GM19463 (cell line): ENCODE measurements at regions not wholly inside any gene's neighbourhood (a gene's known extent, or its start where the extent isn't known, plus 50 kb on each side); places are given as distances from the start of the nearest gene placed in this dataset.

Experiments
- ATAC-seq: cut with Tn5 transposase; IDR thresholded peaks from one replicate; pipeline ENCODE4 v1.9.1; 2021; ENCODE audit warnings: mild to moderate bottlenecking, moderate library complexity; ENCODE audit not compliant: unreplicated experiment

DNA sequence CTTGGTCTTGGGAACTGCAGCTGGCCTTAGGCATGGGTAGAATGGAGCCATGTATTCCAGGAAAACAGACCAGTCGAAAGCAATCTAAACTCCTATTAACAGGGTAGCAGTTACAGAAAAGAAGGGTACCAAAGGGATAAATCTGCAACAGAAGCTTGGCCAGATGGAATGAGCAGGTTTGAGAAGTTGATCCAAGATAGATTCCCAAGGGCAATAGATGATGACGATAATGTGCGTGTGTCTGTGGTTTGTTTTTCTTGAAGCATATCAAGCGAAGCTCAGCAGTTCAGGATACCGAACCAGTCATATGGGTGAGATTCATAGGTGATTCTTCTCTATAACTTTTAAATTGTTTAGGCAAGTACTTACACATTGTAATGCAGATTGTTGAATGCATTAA, 203.8 kb upstream of the SEMA6D start:
- ATAC-seq = no peak

DNA sequence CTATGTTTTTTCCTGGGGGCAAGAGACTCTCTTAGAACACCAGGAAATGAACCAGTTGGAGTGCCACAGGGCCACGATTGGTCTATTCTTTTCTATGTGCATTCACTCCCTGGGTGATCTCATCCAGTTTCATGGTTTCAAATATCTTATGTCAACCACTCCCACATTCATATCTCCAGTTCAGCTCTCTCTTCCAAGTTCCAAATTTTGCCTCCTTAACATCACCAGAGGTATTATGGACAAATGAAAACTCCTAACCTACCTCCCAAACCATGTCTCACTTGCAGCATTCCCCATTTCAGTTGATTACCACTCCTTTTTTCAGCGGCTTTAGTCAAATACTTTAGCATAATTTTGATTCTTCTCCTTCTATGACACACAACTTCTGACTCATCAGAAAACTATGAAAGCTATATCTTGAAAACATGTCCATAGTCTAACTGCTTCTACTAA, 203.1 kb upstream of the SEMA6D start:
- no peak for ATAC-seq

- ATAC-seq = no peak
Measured at GRCh38 chr15:47516558-47516957, 200.7 kb upstream of the SEMA6D start.

DNA sequence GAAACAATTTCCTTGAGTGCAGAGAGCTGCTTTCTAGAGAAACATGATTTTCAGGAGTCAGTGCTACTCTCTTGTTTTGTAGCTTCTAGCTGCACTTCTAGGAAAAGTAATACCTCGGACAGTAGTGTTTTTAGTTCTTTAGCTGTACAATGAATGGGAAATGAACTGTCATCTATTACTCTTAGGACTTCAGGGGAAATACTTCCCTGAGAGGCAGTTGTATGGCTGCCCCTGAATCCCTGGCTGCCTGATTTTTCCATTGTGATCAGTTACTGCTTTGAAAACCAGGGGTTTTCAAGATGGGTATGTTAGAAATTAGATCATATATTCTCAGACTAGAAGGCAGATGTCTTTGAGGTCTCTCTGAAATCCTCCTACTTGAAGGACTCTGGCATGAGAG, 200.3 kb upstream of the SEMA6D start:
- no peak for ATAC-seq

GRCh38 chr15:47517737-47518136, 199.6 kb upstream of the SEMA6D start:
- ATAC-seq = no peak

DNA sequence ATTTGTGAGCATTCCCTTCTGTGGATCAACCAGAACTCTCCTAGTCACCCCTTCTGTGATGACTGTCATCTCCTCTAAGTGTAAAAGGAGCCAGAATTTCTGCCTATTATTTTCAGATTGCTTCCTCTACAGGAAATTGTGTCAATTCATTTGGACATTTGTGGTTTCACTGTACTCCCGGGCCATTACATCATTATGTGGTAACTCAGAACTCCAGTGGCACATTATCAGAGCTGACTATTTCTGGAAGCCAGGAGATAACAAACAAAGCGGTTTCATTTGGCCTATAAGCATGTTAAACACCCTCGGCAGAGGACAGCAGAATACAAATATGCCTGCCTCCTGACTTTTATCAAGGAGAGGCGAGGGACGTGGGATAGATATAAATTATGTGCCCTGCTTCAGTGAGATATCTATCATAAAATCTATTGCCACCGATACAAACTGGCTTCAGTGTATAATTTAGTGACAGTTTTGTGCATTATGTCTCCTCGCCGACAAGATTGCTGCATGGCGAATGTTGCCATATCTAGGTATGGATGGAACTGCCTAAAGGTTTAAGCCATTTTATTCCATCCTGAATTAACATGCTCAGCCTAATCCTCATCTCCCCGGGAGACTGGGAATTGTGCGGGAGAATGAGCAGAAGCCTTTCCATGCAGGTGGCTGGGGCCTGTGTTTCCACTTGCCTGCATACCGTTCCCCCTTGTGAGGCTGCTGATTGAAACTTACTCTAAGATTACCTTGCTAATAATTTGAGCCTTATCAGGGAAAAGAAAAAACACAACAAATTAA, 193.4 kb upstream of the SEMA6D start:
- ATAC-seq = no peak

DNA sequence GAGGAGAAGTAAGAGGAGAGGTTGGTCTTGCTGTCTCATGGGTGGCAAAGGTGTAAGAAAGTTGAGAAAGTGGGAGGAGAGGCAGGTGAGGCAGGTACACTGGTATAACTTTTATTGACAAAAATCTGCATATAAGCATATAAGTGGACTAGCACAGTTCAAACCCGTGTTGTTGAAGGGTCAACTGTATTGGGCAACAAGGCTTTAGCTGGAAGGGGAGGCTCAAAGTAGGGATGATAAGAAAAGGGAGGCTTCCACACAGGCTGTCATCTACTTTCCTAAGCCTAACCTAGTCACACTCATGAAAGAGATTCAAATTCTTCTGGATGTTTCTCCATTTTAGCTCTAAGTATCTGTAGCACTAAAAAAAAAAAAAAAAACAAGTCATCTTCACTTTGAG, 188.1 kb upstream of the SEMA6D start:
- no peak for ATAC-seq

DNA sequence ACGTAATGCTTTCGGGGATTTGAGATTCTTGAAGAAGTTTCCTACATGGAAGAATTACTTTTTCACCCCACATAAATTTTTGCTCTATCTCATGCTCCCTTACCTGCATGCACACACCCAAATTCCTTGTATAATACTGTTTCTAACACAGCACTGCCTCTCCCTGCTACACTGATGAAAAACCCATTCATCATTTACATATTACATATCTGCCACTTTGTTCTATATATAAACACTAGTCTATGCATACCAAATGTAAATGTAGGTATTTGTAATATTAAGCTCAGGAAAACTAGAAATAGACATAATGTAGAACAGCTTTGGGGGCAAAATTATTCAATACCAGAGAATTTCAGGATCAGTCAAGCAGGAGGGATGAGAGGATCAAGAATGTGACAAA, 182.6 kb upstream of the SEMA6D start:
- ATAC-seq = no peak

GRCh38 chr15:47541562-47541961, 175.7 kb upstream of the SEMA6D start:
- no peak for ATAC-seq

DNA sequence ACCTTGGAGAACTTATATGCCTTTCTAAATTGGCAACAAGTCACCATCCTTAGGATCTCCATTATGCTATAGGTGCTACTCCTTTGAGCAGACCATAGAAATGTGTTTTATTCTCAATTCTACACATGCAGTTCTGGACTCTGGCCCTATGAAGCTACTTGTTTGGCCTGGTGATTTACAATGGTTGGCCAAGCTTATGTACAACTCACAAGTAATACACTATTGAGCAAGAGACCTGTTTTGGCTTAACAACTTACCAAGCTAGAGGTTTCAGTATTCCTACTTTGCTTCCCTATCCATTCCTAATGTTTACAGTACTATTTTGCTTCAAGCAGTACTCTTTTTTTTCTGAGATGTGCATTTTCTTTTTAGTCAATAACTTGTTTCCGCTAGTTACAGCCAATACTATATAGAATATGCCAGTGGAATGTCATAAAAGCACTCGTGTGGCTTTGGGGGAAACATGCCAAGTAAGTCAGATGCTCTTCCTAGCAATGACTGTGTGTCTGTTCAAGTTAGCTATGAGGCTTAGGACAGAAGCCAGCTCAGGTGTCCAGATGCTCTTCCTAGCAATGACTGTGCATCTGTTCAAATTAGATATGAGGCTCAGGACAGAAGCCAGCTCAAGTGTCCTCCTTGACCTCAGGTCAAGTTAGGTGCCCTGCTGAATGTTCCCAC, 174.9 kb upstream of the SEMA6D start:
- no peak for ATAC-seq

GRCh38 chr15:47548231-47548630, 169.1 kb upstream of the SEMA6D start:
- ATAC-seq = no peak

DNA sequence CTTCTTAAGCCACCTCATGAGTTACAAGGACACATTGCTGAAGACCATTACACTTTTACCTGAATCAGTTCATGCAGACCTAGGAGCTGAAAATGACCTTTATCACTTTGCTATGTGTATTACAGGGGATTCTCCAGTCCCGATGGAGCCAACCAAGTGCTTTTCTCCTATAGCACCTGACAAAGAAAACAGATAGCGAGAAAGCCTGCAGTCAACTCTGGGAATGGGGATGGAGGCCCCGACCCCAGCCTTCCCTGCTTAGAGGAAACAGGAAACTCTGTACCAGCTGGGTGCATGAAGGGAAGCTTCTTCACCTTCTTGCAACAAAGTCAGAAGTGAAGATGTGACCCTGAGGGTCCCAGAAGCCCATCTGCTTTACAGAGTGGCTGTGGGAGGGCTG, 168.3 kb upstream of the SEMA6D start:
- ATAC-seq = no peak

DNA sequence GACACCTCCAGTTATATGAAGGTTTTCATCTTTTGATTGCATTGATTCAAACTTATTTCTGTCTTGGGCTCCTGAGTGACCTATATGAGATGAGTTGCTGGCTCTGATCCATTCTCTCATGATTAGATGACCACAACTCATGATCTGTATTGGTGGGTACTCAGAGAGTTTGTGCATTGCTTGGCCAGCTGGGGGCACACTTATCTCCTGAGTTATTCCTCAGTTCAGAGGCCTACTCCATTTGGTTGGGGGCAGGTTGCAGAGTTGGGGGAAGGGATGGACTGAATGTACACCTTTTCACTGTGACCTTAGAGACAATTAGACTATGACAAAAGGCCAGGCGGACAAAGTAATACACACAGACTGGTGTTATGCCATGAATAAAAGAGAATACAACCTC, 166.2 kb upstream of the SEMA6D start:
- ATAC-seq = no peak

DNA sequence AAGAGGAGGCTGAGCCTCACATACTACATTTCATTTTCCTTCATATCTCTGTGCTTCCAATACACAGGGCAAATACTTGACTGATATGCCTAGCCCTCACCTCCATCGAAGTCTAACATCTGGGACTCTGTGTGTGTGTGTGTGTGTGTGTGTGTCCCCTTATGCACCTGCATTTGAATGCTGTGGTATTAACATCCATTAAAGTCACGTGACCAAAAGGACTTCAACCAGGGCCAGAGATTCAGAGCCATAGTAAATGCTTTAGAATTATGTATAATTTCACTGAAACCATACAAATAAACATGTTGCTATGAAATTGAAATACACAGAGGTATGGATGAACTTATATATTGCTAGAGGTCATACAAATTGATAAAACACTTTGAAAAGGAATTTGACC, 165.8 kb upstream of the SEMA6D start:
- ATAC-seq = no peak

- no peak for ATAC-seq
Measured at GRCh38 chr15:47552978-47553608, 164.2 kb upstream of the SEMA6D start.

DNA sequence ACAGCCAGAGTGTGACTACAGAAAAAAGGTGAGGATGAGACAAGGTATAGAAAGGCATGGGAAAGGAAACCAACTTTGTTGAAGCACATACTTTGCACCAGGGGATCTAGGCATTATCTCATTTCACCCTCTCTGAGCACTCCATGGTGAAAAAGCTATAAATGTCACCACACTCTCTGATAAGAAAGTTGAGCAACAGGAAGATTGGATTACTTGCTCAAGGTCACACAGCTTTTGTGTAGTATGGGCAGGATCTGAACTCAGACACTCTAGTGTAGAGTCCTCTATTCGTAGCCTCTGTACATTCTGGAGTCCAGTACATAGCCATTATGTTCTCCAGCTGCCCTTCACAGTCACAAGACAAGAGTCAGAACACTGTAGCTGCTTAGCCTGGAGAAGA, 163.4 kb upstream of the SEMA6D start:
- no peak for ATAC-seq

DNA sequence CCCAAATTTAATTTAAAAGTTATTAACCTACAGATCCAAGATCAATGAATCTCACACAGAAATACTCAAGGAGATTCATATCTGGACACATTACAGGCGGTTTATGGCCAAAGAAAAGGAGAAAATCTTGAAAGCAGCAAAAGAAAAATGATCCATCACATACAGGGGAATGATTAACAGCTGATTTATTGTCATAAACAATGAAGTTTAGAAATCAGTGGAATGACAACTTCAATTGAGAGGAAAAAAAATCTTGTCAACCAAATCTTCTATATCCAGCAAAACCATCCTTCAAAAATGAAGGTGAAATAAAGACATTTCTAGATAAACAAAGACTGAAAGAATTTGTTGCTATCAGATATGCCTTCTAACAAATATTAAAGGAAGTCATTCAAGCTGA, 156.2 kb upstream of the SEMA6D start:
- no peak for ATAC-seq

- ATAC-seq = no peak
Measured at GRCh38 chr15:47565949-47566348, 151.4 kb upstream of the SEMA6D start.

GRCh38 chr15:47566610-47567009, 150.7 kb upstream of the SEMA6D start:
- no peak for ATAC-seq

- ATAC-seq = no peak
Measured at GRCh38 chr15:47568030-47568429, 149.3 kb upstream of the SEMA6D start.

DNA sequence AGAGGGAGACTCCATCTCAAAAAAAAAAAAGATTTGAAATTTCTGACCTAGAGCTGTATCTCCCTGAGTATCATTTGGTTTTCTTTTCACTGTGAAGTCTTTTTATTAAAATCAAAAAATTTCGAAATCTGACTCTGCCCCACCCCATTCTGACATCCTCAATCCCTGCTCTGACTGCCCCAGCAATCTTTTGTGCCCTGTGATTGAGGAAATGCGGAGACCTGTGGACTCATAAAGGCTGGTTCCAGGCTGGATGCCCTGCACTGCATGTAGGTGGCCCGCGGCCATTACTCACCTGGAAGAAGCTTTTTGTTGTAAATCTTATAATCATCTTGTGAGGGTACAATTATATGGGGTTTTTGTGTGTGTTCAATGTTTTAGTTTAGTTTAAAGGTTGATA, 147.3 kb upstream of the SEMA6D start:
- ATAC-seq = no peak

GRCh38 chr15:47570451-47570850, 146.9 kb upstream of the SEMA6D start:
- no peak for ATAC-seq
